DOHH2 (cell line): ENCODE measurements at regions not wholly inside any gene's neighbourhood (a gene's known extent, or its start where the extent isn't known, plus 50 kb on each side); places are given as distances from the start of the nearest gene placed in this dataset.

Experiments used
- H3F3A ChIP-seq: fragments of 200-600 bp; sonication (generic), shearing (Covaris generic); 2 replicates; pipeline ENCODE4 v1.6.0; 2016; ENCODE audit warnings: antibody characterized with exemption, mild to moderate bottlenecking; ENCODE audit not compliant: control insufficient read depth, insufficient read depth
- H3K27ac ChIP-seq: fragments of 200-600 bp; sonication (generic); 2 replicates; pipeline ENCODE4 v1.5.1; 2014; ENCODE audit warnings: low read depth, mild to moderate bottlenecking, low read length, moderate library complexity
- H3K27me3 ChIP-seq: fragments of 200-600 bp; sonication (generic); 2 replicates; pipeline ENCODE4 v1.6.1; 2014; ENCODE audit warnings: mild to moderate bottlenecking, low read length, mixed read lengths; ENCODE audit not compliant: control insufficient read depth
- H3K36me3 ChIP-seq: fragments of 200-600 bp; sonication (generic); 2 replicates; pipeline ENCODE4 v1.6.1; 2014; ENCODE audit warnings: mild to moderate bottlenecking, low read length, moderate library complexity, mixed read lengths; ENCODE audit not compliant: control insufficient read depth
- H3K4me1 ChIP-seq: fragments of 200-600 bp; sonication (generic); 2 replicates; pipeline ENCODE4 v1.6.1; 2014; ENCODE audit warnings: mild to moderate bottlenecking, low read length, mixed read lengths; ENCODE audit not compliant: control insufficient read depth
- H3K4me2 ChIP-seq: fragments of 200-600 bp; sonication (generic); 2 replicates; pipeline ENCODE4 v1.6.0; 2014; ENCODE audit warnings: mild to moderate bottlenecking, low read length, moderate library complexity
- H3K4me3 ChIP-seq: fragments of 200-600 bp; sonication (generic); 2 replicates; pipeline ENCODE4 v1.5.1; 2014; ENCODE audit warnings: mild to moderate bottlenecking, low read length, mixed read lengths
- H3K79me2 ChIP-seq: fragments of 200-600 bp; sonication (generic); 2 replicates; pipeline ENCODE4 v1.6.1; 2014; ENCODE audit warnings: mild to moderate bottlenecking, low read length, mixed read lengths; ENCODE audit not compliant: control insufficient read depth
- H3K9me2 ChIP-seq: fragments of 200-600 bp; sonication (generic); replicated peaks from 2 replicates; pipeline ENCODE4 v1.6.1; 2014; ENCODE audit warnings: mild to moderate bottlenecking, low read length, mixed read lengths; ENCODE audit not compliant: control insufficient read depth
- H3K9me3 ChIP-seq: fragments of 200-600 bp; sonication (generic); 2 replicates; pipeline ENCODE4 v1.6.1; 2014; ENCODE audit warnings: antibody characterized with exemption, low read length, mixed read lengths; ENCODE audit not compliant: control insufficient read depth, insufficient read depth
- H4K20me1 ChIP-seq: fragments of 200-600 bp; sonication (generic); 2 replicates; pipeline ENCODE4 v1.6.0; 2014; ENCODE audit warnings: low read depth, mild to moderate bottlenecking, antibody characterized with exemption, low read length, moderate library complexity; ENCODE audit not compliant: control insufficient read depth, insufficient read depth
- EZH2phosphoT487 ChIP-seq: fragments of 200-600 bp; sonication (generic); IDR thresholded peaks from 2 replicates; pipeline ENCODE4 v1.6.1; 2017; ENCODE audit warnings: borderline replicate concordance, mild to moderate bottlenecking, antibody characterized with exemption, low read length, moderate library complexity, mixed read lengths
- TF ChIP-seq, protein P1 (sequence below): fragments of 200-600 bp; sonication (generic); IDR thresholded peaks from one replicate; pipeline ENCODE4 v1.5.1; 2014; ENCODE audit warnings: antibody characterized with exemption, mild to moderate bottlenecking, low read depth, low read length; ENCODE audit not compliant: poor library complexity, severe bottlenecking

DNA sequence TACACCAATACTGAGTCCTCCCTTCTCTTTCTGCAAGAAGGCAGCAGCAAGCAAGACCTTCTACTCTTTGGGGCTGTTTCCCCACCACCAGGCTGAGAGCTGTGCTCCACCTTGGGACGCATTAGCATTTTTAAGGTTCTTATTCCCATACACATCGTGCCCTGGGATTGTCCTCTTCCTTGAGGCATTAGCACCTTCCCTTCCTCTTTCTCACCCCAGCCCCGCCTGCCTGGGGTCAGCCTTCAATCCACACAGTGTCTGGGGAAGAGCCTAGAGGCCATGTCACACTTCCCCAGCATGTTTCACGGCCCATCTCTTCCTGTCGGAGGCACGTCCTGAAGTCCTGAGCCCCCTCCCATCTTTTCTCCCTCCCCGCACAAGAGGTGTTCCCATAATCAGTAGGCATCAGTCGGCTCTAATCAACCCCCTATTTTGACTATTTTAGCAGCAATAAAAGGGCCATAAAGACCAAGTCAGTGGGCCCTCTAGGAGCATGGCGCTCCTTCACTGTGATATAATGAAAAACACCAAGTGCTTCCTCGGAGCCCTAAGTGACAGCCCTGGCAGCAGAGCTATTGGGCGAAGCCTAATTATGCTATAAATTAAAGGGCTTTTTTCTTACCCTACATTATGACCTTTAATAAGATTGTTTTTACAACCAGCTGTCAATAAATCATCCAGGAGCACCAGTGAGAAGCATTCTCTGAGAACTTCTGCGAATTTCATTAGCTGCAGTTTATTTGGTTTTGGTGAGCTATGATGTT, 55.0 kb upstream of the PKDCC start:
- Histone ChIP-seq H3K4me3 (no peak overlapping the region), H3K27ac (no peak overlapping the region), H3K36me3 (no peaks in the 10 kb centered on the region), H3K9me2 (no peaks in the 10 kb centered on the region), H3K79me2 (no peaks in the 10 kb centered on the region), H3K27me3 (no peaks in the 10 kb centered on the region), H3F3A (no peaks in the 10 kb centered on the region), H3K4me2 (no peak overlapping the region), H4K20me1 (no peaks in the 10 kb centered on the region), H3K9me3 (no peaks in the 10 kb centered on the region), H3K4me1 (no peaks in the 10 kb centered on the region)
- TF ChIP-seq, protein P1, sequence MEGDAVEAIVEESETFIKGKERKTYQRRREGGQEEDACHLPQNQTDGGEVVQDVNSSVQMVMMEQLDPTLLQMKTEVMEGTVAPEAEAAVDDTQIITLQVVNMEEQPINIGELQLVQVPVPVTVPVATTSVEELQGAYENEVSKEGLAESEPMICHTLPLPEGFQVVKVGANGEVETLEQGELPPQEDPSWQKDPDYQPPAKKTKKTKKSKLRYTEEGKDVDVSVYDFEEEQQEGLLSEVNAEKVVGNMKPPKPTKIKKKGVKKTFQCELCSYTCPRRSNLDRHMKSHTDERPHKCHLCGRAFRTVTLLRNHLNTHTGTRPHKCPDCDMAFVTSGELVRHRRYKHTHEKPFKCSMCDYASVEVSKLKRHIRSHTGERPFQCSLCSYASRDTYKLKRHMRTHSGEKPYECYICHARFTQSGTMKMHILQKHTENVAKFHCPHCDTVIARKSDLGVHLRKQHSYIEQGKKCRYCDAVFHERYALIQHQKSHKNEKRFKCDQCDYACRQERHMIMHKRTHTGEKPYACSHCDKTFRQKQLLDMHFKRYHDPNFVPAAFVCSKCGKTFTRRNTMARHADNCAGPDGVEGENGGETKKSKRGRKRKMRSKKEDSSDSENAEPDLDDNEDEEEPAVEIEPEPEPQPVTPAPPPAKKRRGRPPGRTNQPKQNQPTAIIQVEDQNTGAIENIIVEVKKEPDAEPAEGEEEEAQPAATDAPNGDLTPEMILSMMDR: no peak

DNA sequence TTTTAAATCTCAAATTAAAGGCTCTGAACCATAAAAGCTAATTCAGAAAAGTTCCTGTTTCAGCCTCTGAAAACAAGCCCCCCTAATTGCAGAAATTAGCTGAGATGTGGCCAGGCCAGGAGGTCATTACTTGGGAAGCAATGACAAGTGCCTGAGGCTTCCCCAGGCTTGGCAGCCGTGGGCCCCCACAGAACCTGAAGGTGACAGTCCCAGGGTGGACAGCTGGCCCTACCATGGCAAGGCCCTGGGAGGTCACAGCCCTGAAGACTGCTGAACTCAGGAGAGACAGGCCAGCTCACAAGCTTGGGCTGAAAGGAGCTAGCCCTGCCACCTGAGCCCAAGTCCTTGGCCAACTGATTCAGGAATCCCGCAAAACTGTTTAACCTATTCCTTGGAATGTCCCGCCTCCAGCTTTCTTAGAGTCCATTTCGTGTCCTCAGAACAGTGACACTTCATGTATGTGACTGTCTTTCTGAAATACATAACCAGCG, 54.3 kb upstream of the PKDCC start:
- H3K4me3 ChIP-seq: no peak overlapping the region
- no peaks in the 10 kb centered on the region for H3F3A ChIP-seq
- no peak overlapping the region for H3K27ac ChIP-seq
- no peak overlapping the region for H3K4me2 ChIP-seq
- H3K27me3 ChIP-seq: no peaks in the 10 kb centered on the region
- no peak for TF ChIP-seq EZH2phosphoT487
- TF ChIP-seq, protein P1: no peak
- H3K9me2 ChIP-seq: no peaks in the 10 kb centered on the region
- H3K79me2 ChIP-seq: no peaks in the 10 kb centered on the region
- H3K9me3 ChIP-seq: no peaks in the 10 kb centered on the region
- H3K4me1 ChIP-seq: no peaks in the 10 kb centered on the region
- no peaks in the 10 kb centered on the region for H3K36me3 ChIP-seq
- no peaks in the 10 kb centered on the region for H4K20me1 ChIP-seq

DNA sequence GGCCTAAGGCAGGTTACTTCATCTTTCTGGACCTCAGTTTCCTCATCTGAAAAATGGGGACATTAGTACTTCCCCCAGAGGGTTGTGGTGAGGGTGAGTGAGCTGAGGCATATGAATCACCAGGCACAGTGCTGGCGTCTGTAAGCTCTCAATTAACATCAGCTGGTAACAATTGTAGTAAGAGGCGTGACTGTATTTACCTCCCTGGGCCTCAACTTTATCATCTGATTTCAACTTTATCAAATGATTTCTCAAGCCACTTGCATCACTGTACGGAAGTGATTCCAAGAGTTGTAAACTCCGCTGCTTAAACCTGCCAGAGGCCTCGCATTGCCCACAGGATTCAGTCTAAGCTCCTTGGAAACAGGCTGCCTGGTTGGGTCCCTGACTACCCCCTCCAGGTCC, 53.6 kb upstream of the PKDCC start:
- no peaks in the 10 kb centered on the region for H3K9me3 ChIP-seq
- no peaks in the 10 kb centered on the region for H3K9me2 ChIP-seq
- H3K79me2 ChIP-seq: no peaks in the 10 kb centered on the region
- H3F3A ChIP-seq: no peaks in the 10 kb centered on the region
- H4K20me1 ChIP-seq: no peaks in the 10 kb centered on the region
- H3K27me3 ChIP-seq: no peaks in the 10 kb centered on the region
- no peaks in the 10 kb centered on the region for H3K36me3 ChIP-seq
- no peak overlapping the region for H3K4me3 ChIP-seq
- no peak overlapping the region for H3K27ac ChIP-seq
- no peak overlapping the region for H3K4me2 ChIP-seq
- H3K4me1 ChIP-seq: no peaks in the 10 kb centered on the region
- TF ChIP-seq EZH2phosphoT487: no peak
- TF ChIP-seq, protein P1: no peak
